SK-N-SH treated with all-trans-retinoic acid at 6 μM for 48 hours (cell line): ENCODE measurements at regions not wholly inside any gene's neighbourhood (a gene's known extent, or its start where the extent isn't known, plus 50 kb on each side); places are given as distances from the start of the nearest gene placed in this dataset.

Experiments used
- ATAC-seq: fragments of 200-7000 bp; cut with Tn5 transposase; 3 replicates; pipeline ENCODE4 v1.9.1; 2020; ENCODE audit warnings: mild to moderate bottlenecking, moderate library complexity
- ARNTL ChIP-seq: fragments of 450-650 bp; formaldehyde crosslinking; IDR thresholded peaks from 2 replicates; pipeline ENCODE4 v1.5.0; 2020; ENCODE audit warnings: low read depth, mild to moderate bottlenecking, moderate library complexity, borderline replicate concordance
- BACH2 ChIP-seq: fragments of 250-450 bp; sonication (Bioruptor Pico); IDR thresholded peaks from 2 replicates; pipeline ENCODE4 v1.9.0; 2021; ENCODE audit warnings: mild to moderate bottlenecking, borderline replicate concordance
- CREB5 ChIP-seq: fragments of 250-450 bp; sonication (Bioruptor Pico); IDR thresholded peaks from 2 replicates; pipeline ENCODE4 v1.5.1; 2020; ENCODE audit warnings: low read depth, mild to moderate bottlenecking, moderate library complexity
- CSRNP3 ChIP-seq: fragments of 250-450 bp; sonication (Bioruptor Pico); IDR thresholded peaks from 2 replicates; pipeline ENCODE4 v1.5.1; 2021; ENCODE audit warnings: mild to moderate bottlenecking, moderate library complexity
- ESRRG ChIP-seq: fragments of 250-450 bp; sonication (Bioruptor Pico); IDR thresholded peaks from 2 replicates; pipeline ENCODE4 v1.6.1; 2021; ENCODE audit warnings: mild to moderate bottlenecking
- GLIS3 ChIP-seq: fragments of 250-450 bp; sonication (Bioruptor Pico); IDR thresholded peaks from 2 replicates; pipeline ENCODE4 v1.5.0; 2020; ENCODE audit warnings: mild to moderate bottlenecking, moderate library complexity
- ISL1 ChIP-seq: fragments of 250-450 bp; sonication (Bioruptor Pico); IDR thresholded peaks from 2 replicates; pipeline ENCODE4 v2.1.2; 2022; ENCODE audit warnings: mild to moderate bottlenecking, moderate library complexity
- PATZ1 ChIP-seq: fragments of 250-450 bp; sonication (Bioruptor Pico); IDR thresholded peaks from 2 replicates; pipeline ENCODE4 v1.8.0; 2020; ENCODE audit warnings: mild to moderate bottlenecking, moderate library complexity, borderline replicate concordance
- POU6F1 ChIP-seq: fragments of 250-450 bp; sonication (Bioruptor Pico); IDR thresholded peaks from 2 replicates; pipeline ENCODE4 v1.8.0; 2021; ENCODE audit warnings: low read depth, mild to moderate bottlenecking, moderate library complexity, borderline replicate concordance
- PPARA ChIP-seq: fragments of 250-450 bp; sonication (Bioruptor Pico); IDR thresholded peaks from 2 replicates; pipeline ENCODE4 v1.5.0; 2020; ENCODE audit warnings: mild to moderate bottlenecking, borderline replicate concordance
- TCF4 ChIP-seq: fragments of 250-450 bp; sonication (Bioruptor Pico); IDR thresholded peaks from 2 replicates; pipeline ENCODE4 v1.8.0; 2021; ENCODE audit warnings: mild to moderate bottlenecking, moderate library complexity, borderline replicate concordance
- TOX ChIP-seq: fragments of 250-450 bp; sonication (Bioruptor Pico); IDR thresholded peaks from 2 replicates; pipeline ENCODE4 v1.8.0; 2021; ENCODE audit warnings: mild to moderate bottlenecking, moderate library complexity, borderline replicate concordance
- TSHZ2 ChIP-seq: fragments of 250-450 bp; sonication (Bioruptor Pico); IDR thresholded peaks from 2 replicates; pipeline ENCODE4 v1.5.0; 2020; ENCODE audit warnings: mild to moderate bottlenecking, moderate library complexity
- ZC3H10 ChIP-seq: fragments of 250-450 bp; sonication (Bioruptor Pico); IDR thresholded peaks from 2 replicates; pipeline ENCODE4 v1.5.1; 2021; ENCODE audit warnings: mild to moderate bottlenecking, moderate library complexity
- ZFP3 ChIP-seq: fragments of 250-450 bp; sonication (Bioruptor Pico); IDR thresholded peaks from 2 replicates; pipeline ENCODE4 v1.5.0; 2020; ENCODE audit warnings: mild to moderate bottlenecking, moderate library complexity
- ZFP30 ChIP-seq: fragments of 450-650 bp; formaldehyde crosslinking; IDR thresholded peaks from 2 replicates; pipeline ENCODE4 v1.5.0; 2022; ENCODE audit warnings: mild to moderate bottlenecking, moderate library complexity
- ZNF565 ChIP-seq: fragments of 450-650 bp; formaldehyde crosslinking; conservative IDR thresholded peaks from 2 replicates; pipeline ENCODE4 v1.5.0; 2020; ENCODE audit warnings: low read depth, mild to moderate bottlenecking, moderate library complexity
- ZNF8 ChIP-seq: fragments of 450-650 bp; formaldehyde crosslinking; IDR thresholded peaks from 2 replicates; pipeline ENCODE4 v1.5.0; 2020; ENCODE audit warnings: mild to moderate bottlenecking, moderate library complexity

GRCh38 chr11:97223647-97224046 is 833.8 kb downstream of the JRKL start (continued):
- TF ChIP-seq TCF4 (no peak), ZC3H10 (CRISPR knock-in tag) (no peak), PPARA (CRISPR knock-in tag) (no peak)
- TF ChIP-seq, all 23 proteins: peak for 0

GRCh38 chr11:97224396-97224795 is 834.6 kb downstream of the JRKL start:
- no peak for ATAC-seq
- TF ChIP-seq ZNF8 (CRISPR knock-in tag), result no peak
- TF ChIP-seq TOX (CRISPR knock-in tag), result no peak
- TF ChIP-seq ESRRG (CRISPR knock-in tag), result no peak
- TF ChIP-seq ISL1, result no peak
- TF ChIP-seq TCF4, result no peak; the same call in 1 of the 2 replicates
- no peak for TF ChIP-seq PATZ1
- no peak for TF ChIP-seq CSRNP3
- no peak for TF ChIP-seq CREB5
- TF ChIP-seq GLIS3 (CRISPR knock-in tag), result no peak
- TF ChIP-seq ZFP3 (CRISPR knock-in tag), result no peak
- TF ChIP-seq TSHZ2 (CRISPR knock-in tag), result no peak
- no peak for TF ChIP-seq BACH2 (CRISPR knock-in tag)
- no peak for TF ChIP-seq ARNTL (CRISPR knock-in tag)
- no peak for TF ChIP-seq ZNF565 (CRISPR knock-in tag)
- no peak for TF ChIP-seq ZFP30 (CRISPR knock-in tag)
- TF ChIP-seq POU6F1 (CRISPR knock-in tag), result no peak

GRCh38 chr11:97225794-97226193 is 836.0 kb downstream of the JRKL start:
- ATAC-seq, result no peak
- TF ChIP-seq POU6F1 (CRISPR knock-in tag) (no peak), TCF4 (no peak), ZFP3 (CRISPR knock-in tag) (no peak), PATZ1 (no peak), ZNF8 (CRISPR knock-in tag) (no peak), GLIS3 (CRISPR knock-in tag) (no peak)
